ENCODE measurements at regions not wholly inside any gene's neighbourhood (a gene's known extent, or its start where the extent isn't known, plus 50 kb on each side); places are given as distances from the start of the nearest gene placed in this dataset.

- Histone ChIP-seq H3K9ac (ENCODE audit: low read length) (no peak overlapping the region), H3K4me3 (ENCODE audit: insufficient read depth, low read length, poor library complexity, severe bottlenecking) (no peak overlapping the region), H2AFZ (ENCODE audit: low read depth, low read length, severe bottlenecking) (no peak overlapping the region), H3F3A (ENCODE audit: insufficient read depth) (no peaks in the 10 kb centered on the region), H3K9me2 (replicated peaks; ENCODE audit: insufficient read depth, low read length) (no peaks in the 10 kb centered on the region), H3K27ac (ENCODE audit: low read depth, low read length) (no peak overlapping the region), H3K79me2 (ENCODE audit: insufficient read depth, low read length) (no peaks in the 10 kb centered on the region), H4K20me1 (ENCODE audit: low read depth, low read length) (no peaks in the 10 kb centered on the region), H3K9me3 (ENCODE audit: insufficient read depth, low read length) (no peaks in the 10 kb centered on the region), H3K27me3 (ENCODE audit: low read length) (no peaks in the 10 kb centered on the region), H3K36me3 (ENCODE audit: low read length) (no peaks in the 10 kb centered on the region), H3K4me2 (ENCODE audit: low read depth, low read length, poor library complexity, severe bottlenecking) (no peak overlapping the region)
- TF ChIP-seq, protein P1, sequence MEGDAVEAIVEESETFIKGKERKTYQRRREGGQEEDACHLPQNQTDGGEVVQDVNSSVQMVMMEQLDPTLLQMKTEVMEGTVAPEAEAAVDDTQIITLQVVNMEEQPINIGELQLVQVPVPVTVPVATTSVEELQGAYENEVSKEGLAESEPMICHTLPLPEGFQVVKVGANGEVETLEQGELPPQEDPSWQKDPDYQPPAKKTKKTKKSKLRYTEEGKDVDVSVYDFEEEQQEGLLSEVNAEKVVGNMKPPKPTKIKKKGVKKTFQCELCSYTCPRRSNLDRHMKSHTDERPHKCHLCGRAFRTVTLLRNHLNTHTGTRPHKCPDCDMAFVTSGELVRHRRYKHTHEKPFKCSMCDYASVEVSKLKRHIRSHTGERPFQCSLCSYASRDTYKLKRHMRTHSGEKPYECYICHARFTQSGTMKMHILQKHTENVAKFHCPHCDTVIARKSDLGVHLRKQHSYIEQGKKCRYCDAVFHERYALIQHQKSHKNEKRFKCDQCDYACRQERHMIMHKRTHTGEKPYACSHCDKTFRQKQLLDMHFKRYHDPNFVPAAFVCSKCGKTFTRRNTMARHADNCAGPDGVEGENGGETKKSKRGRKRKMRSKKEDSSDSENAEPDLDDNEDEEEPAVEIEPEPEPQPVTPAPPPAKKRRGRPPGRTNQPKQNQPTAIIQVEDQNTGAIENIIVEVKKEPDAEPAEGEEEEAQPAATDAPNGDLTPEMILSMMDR (IDR thresholded peaks at IDR 0.05; ENCODE audit: insufficient read depth, low read length, poor library complexity, severe bottlenecking) = no peak
- no peak for TF ChIP-seq EZH2phosphoT487 (conservative IDR thresholded peaks at IDR 0.05; ENCODE audit: low read length)
These were observed 139.8 kb downstream of the BCOR start for GRCh38 chrX:39957816-39958566.

GRCh38 chrX:39958850-39959249 lies 138.9 kb downstream of the BCOR start:
- H4K20me1 ChIP-seq (ENCODE audit: low read depth, low read length) = no peaks in the 10 kb centered on the region
- no peak overlapping the region for H2AFZ ChIP-seq (ENCODE audit: low read depth, low read length, severe bottlenecking)
- no peak overlapping the region for H3K4me3 ChIP-seq (ENCODE audit: insufficient read depth, low read length, poor library complexity, severe bottlenecking)
- H3K9me3 ChIP-seq (ENCODE audit: insufficient read depth, low read length) = no peaks in the 10 kb centered on the region
- no peak overlapping the region for H3K4me2 ChIP-seq (ENCODE audit: low read depth, low read length, poor library complexity, severe bottlenecking)
- H3K9me2 ChIP-seq (replicated peaks; ENCODE audit: insufficient read depth, low read length) = no peaks in the 10 kb centered on the region
- no peaks in the 10 kb centered on the region for H3F3A ChIP-seq (ENCODE audit: insufficient read depth)
- H3K27me3 ChIP-seq (ENCODE audit: low read length) = no peaks in the 10 kb centered on the region
- no peaks in the 10 kb centered on the region for H3K36me3 ChIP-seq (ENCODE audit: low read length)
- H3K9ac ChIP-seq (ENCODE audit: low read length) = no peak overlapping the region
- H3K79me2 ChIP-seq (ENCODE audit: insufficient read depth, low read length) = no peaks in the 10 kb centered on the region
- no peak for TF ChIP-seq EZH2phosphoT487 (conservative IDR thresholded peaks at IDR 0.05; ENCODE audit: low read length)
- TF ChIP-seq, protein P1 (IDR thresholded peaks at IDR 0.05; ENCODE audit: insufficient read depth, low read length, poor library complexity, severe bottlenecking) = no peak
- no peak overlapping the region for H3K27ac ChIP-seq (ENCODE audit: low read depth, low read length)

DNA sequence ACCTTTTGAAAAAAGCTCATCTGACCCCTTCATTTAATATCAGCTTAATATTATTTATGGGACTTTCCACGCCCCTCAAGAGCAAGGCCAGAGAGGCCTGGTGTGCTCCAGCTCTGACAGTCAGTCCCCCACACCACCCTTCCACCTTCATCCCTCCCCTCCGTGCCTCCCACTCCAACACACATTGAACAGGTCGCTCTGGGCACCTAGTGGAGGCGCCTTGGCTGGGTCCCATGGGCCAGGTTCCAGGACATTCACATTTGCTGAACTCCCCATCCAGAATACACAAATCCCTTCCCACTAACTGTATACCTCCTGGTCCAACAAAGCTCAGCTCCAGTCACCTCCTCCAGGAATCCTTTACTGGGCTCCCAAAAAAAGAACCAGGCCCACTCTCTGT lies 137.5 kb downstream of the BCOR start:
- Histone ChIP-seq H3K9me2 (replicated peaks; ENCODE audit: insufficient read depth, low read length) (no peaks in the 10 kb centered on the region), H3K27ac (ENCODE audit: low read depth, low read length) (no peak overlapping the region), H3K4me2 (ENCODE audit: low read depth, low read length, poor library complexity, severe bottlenecking) (no peak overlapping the region), H2AFZ (ENCODE audit: low read depth, low read length, severe bottlenecking) (no peak overlapping the region), H3K79me2 (ENCODE audit: insufficient read depth, low read length) (no peaks in the 10 kb centered on the region), H3K9me3 (ENCODE audit: insufficient read depth, low read length) (no peaks in the 10 kb centered on the region), H3K27me3 (ENCODE audit: low read length) (no peaks in the 10 kb centered on the region), H4K20me1 (ENCODE audit: low read depth, low read length) (no peaks in the 10 kb centered on the region), H3K36me3 (ENCODE audit: low read length) (no peaks in the 10 kb centered on the region), H3F3A (ENCODE audit: insufficient read depth) (no peaks in the 10 kb centered on the region), H3K9ac (ENCODE audit: low read length) (no peak overlapping the region), H3K4me3 (ENCODE audit: insufficient read depth, low read length, poor library complexity, severe bottlenecking) (no peak overlapping the region)
- TF ChIP-seq EZH2phosphoT487 (conservative IDR thresholded peaks at IDR 0.05; ENCODE audit: low read length) = no peak
- TF ChIP-seq, protein P1 (IDR thresholded peaks at IDR 0.05; ENCODE audit: insufficient read depth, low read length, poor library complexity, severe bottlenecking) = no peak
